ENCODE measurements at regions not wholly inside any gene's neighbourhood (a gene's known extent, or its start where the extent isn't known, plus 50 kb on each side); places are given as distances from the start of the nearest gene placed in this dataset.
"Not testable (repeated sequence)": the region's sequence is repeated elsewhere in the genome, so short reads cannot be mapped to it uniquely, and the experiment has no call there.

DNA sequence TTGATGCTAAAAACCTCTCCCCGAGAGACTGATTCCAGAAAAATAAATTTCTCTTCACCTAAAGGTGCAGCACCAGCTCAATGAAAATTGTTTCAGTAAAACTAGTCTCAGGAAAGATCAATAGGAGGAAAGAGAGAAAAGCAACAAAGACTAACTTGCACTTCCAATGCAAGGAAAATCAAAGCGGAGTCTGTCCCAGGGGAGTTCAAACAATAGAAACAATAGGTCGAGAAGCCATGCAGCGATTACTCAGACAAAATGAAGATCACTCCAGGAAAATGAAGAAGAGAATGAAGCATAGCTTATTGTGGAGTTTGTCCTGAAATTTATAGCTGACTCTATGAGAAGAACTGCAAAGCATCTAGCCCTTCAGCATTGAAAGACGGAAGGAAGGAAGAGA lies 105.1 kb upstream of the FRMD4B start:
- Histone ChIP-seq H3K27me3 (ENCODE audit: control insufficient read depth, insufficient read depth, low read length) (no peaks in the 10 kb centered on the region), H3K4me3 (ENCODE audit: low read depth, low read length) (no peak overlapping the region), H3K27ac (ENCODE audit: insufficient read depth, low read length, poor library complexity, severe bottlenecking) (no peak overlapping the region), H3K4me1 (ENCODE audit: control insufficient read depth, insufficient read depth, low read length, poor library complexity, severe bottlenecking) (no peaks in the 10 kb centered on the region), H3K9me3 (ENCODE audit: control insufficient read depth in 2 of 2, low read length in 2 of 2) (no peaks in the 10 kb centered on the region), H3K36me3 (ENCODE audit: control insufficient read depth, insufficient read depth, low read length) (no peaks in the 10 kb centered on the region)
- ATAC-seq (ENCODE audit: low read depth in 2 of 2) (no peak), DNase-seq (no peak)
- no peak overlapping the region for H3K4me3 Mint-ChIP-seq
- H3K36me3 Mint-ChIP-seq, result no peaks in the 10 kb centered on the region
- H3K27me3 Mint-ChIP-seq, result peaks cover 22% of the 10 kb centered on the region
- peaks cover 0 to 3% (median 2%) of the 10 kb centered on the region in 7 donors for H3K9me3 Mint-ChIP-seq
- no peak overlapping the region for H3K27ac Mint-ChIP-seq
- no peaks in the 10 kb centered on the region for H3K4me1 Mint-ChIP-seq

DNA sequence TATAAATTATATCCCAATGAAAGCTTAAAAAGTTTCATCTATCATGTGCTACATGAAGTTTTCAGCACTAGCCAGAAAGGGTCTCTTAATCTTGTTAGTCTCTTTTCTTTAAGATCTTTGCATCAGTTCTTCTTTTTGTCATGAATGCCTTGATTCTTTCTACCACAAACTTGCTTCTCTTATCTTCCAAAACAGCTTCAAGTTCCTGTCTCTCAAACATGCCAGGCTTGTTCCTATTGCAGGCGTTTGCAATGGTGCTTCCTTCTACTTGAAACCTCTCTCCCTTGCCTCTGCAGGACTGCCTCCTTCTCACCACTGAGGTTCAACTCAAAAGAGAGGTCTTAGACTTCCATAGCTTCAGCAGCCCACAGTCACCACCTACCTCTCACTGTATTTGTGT lies 104.3 kb upstream of the FRMD4B start:
- ATAC-seq (ENCODE audit: low read depth in 2 of 2) (no peak), DNase-seq (no peak)
- Histone ChIP-seq H3K27ac (ENCODE audit: insufficient read depth, low read length, poor library complexity, severe bottlenecking) (no peak overlapping the region), H3K4me1 (ENCODE audit: control insufficient read depth, insufficient read depth, low read length, poor library complexity, severe bottlenecking) (no peaks in the 10 kb centered on the region), H3K9me3 (ENCODE audit: control insufficient read depth in 2 of 2, low read length in 2 of 2) (no peaks in the 10 kb centered on the region), H3K4me3 (ENCODE audit: low read depth, low read length) (no peak overlapping the region), H3K27me3 (ENCODE audit: control insufficient read depth, insufficient read depth, low read length) (no peaks in the 10 kb centered on the region), H3K36me3 (ENCODE audit: control insufficient read depth, insufficient read depth, low read length) (no peaks in the 10 kb centered on the region)
- Mint-ChIP-seq H3K4me1 (no peaks in the 10 kb centered on the region), H3K4me3 (no peak overlapping the region), H3K27me3 (peaks cover 22% of the 10 kb centered on the region), H3K36me3 (no peaks in the 10 kb centered on the region), H3K27ac (no peak overlapping the region), H3K9me3 (peaks cover 0 to 3% (median 2%) of the 10 kb centered on the region in 7 donors)

DNA sequence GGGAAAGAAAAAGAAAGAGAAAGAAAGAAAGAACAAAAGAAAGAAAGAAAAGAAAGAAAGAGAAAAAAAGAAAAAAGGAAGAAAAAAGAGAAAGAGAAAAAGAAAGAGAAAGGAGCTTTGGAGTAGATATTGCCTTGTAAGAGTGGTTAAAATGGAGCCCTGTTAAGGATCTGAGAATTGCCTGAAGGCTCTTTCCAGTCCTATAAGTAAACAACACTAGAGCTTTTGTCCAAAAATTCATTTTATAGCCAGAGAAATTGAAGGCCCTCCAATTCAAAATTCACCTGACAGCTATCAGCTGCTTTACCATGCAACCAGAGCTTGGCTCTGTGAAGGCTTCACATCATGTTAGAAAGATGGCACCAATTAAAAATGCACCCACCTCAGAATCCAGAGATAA lies 102.1 kb upstream of the FRMD4B start:
- H3K4me1 ChIP-seq (ENCODE audit: control insufficient read depth, insufficient read depth, low read length, poor library complexity, severe bottlenecking), result no peaks in the 10 kb centered on the region
- no peak overlapping the region for H3K27ac Mint-ChIP-seq
- peaks cover 28% of the 10 kb centered on the region for H3K27me3 Mint-ChIP-seq
- H3K4me1 Mint-ChIP-seq, result no peaks in the 10 kb centered on the region
- ATAC-seq (ENCODE audit: low read depth in 2 of 2) (no peak), DNase-seq (no peak)
- peaks cover 0 to 2% (median 0%) of the 10 kb centered on the region in 7 donors for H3K9me3 Mint-ChIP-seq
- H3K36me3 ChIP-seq (ENCODE audit: control insufficient read depth, insufficient read depth, low read length), result no peaks in the 10 kb centered on the region
- no peaks in the 10 kb centered on the region for H3K36me3 Mint-ChIP-seq
- H3K4me3 ChIP-seq (ENCODE audit: low read depth, low read length), result no peak overlapping the region
- no peaks in the 10 kb centered on the region for H3K27me3 ChIP-seq (ENCODE audit: control insufficient read depth, insufficient read depth, low read length)
- H3K4me3 Mint-ChIP-seq, result no peak overlapping the region
- H3K9me3 ChIP-seq (ENCODE audit: control insufficient read depth in 2 of 2, low read length in 2 of 2), result no peaks in the 10 kb centered on the region
- no peak overlapping the region for H3K27ac ChIP-seq (ENCODE audit: insufficient read depth, low read length, poor library complexity, severe bottlenecking)

DNA sequence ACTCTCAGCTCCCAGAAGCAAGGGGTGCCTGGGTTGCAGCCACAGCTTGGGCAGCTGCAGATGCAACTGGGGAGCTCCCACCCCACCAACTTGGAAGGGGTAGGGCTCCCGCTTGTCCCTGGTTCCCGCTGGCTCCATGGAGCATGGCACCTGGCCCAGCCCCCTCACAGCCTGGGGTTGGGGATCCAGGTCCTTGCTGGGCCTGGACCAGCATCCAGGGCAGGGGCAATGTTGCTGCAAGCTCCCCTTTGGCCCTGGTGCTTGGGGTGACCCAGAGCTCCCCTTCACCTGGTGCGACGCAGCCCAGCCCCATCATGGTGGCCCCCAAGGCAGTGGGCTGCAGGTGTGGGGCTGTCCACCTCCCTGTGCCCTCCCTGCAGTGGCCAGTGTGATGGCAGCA lies 99.6 kb upstream of the FRMD4B start:
- Histone ChIP-seq H3K27ac (ENCODE audit: insufficient read depth, low read length, poor library complexity, severe bottlenecking) (no peak overlapping the region), H3K4me1 (ENCODE audit: control insufficient read depth, insufficient read depth, low read length, poor library complexity, severe bottlenecking) (no peaks in the 10 kb centered on the region), H3K27me3 (ENCODE audit: control insufficient read depth, insufficient read depth, low read length) (no peaks in the 10 kb centered on the region), H3K9me3 (ENCODE audit: control insufficient read depth in 2 of 2, low read length in 2 of 2) (no peaks in the 10 kb centered on the region), H3K4me3 (ENCODE audit: low read depth, low read length) (no peak overlapping the region), H3K36me3 (ENCODE audit: control insufficient read depth, insufficient read depth, low read length) (no peaks in the 10 kb centered on the region)
- no peak for ATAC-seq (ENCODE audit: low read depth in 2 of 2)
- no peak overlapping the region for H3K4me3 Mint-ChIP-seq
- DNase-seq, result no peak
- H3K27me3 Mint-ChIP-seq, result peaks cover 34% of the 10 kb centered on the region
- H3K36me3 Mint-ChIP-seq, result no peaks in the 10 kb centered on the region
- no peak overlapping the region for H3K27ac Mint-ChIP-seq
- peaks cover 0 to 2% (median 0%) of the 10 kb centered on the region in 7 donors for H3K9me3 Mint-ChIP-seq
- H3K4me1 Mint-ChIP-seq, result no peaks in the 10 kb centered on the region

DNA sequence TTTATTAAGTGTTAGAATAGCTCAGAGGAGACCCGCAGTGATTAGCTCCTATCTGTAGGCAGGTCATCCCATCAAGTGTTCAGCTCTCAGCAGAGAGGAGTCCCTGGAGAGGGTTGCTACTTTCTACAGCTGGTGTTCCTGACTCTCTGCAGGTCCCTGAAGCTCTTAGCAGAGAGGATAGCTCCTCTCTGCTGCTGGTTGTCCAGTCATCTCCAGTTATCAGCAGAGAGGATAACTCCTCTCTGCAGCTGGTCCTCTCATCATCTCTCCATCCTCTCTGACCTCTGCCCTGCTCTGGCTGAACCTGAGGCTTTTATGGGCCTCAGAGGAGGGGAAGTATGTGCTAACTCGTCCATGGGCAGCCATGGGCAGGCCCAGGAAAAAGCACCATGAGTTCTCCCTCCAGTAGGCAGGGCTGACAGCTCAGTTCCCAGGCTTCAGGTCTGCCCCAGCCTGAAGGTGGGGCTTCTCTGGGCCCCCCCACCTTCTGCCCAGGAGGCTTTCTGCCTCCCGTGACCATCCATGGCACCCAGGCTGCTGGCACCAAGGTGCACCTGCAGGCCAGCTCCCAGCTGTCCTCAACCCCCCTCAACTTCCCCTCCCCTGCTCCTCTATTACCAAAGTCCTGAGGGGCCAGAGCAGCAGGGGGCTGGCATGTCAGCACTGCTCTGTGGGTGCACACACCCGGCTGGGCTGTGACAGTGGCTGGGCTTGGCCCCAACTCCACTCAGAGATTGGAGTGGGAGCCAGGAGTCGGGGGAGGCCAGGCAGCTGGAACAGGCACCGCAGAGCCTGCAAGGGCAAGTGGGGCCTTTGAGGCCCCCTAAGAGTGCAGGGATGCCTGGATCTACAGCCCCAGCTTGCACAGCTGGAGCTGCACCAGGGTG lies 98.9 kb upstream of the FRMD4B start:
- Histone ChIP-seq H3K4me3 (ENCODE audit: low read depth, low read length) (no peak overlapping the region), H3K27ac (ENCODE audit: insufficient read depth, low read length, poor library complexity, severe bottlenecking) (no peak overlapping the region), H3K36me3 (ENCODE audit: control insufficient read depth, insufficient read depth, low read length) (no peaks in the 10 kb centered on the region), H3K4me1 (ENCODE audit: control insufficient read depth, insufficient read depth, low read length, poor library complexity, severe bottlenecking) (no peaks in the 10 kb centered on the region), H3K9me3 (ENCODE audit: control insufficient read depth in 2 of 2, low read length in 2 of 2) (no peaks in the 10 kb centered on the region), H3K27me3 (ENCODE audit: control insufficient read depth, insufficient read depth, low read length) (no peaks in the 10 kb centered on the region)
- no peak overlapping the region for H3K27ac Mint-ChIP-seq
- DNase-seq (no peak), ATAC-seq (ENCODE audit: low read depth in 2 of 2) (no peak)
- peaks cover 30% of the 10 kb centered on the region for H3K27me3 Mint-ChIP-seq
- no peaks in the 10 kb centered on the region for H3K36me3 Mint-ChIP-seq
- H3K4me3 Mint-ChIP-seq, result no peak overlapping the region
- H3K9me3 Mint-ChIP-seq, result peaks cover 0 to 2% (median 0%) of the 10 kb centered on the region in 7 donors
- H3K4me1 Mint-ChIP-seq, result no peaks in the 10 kb centered on the region

DNA sequence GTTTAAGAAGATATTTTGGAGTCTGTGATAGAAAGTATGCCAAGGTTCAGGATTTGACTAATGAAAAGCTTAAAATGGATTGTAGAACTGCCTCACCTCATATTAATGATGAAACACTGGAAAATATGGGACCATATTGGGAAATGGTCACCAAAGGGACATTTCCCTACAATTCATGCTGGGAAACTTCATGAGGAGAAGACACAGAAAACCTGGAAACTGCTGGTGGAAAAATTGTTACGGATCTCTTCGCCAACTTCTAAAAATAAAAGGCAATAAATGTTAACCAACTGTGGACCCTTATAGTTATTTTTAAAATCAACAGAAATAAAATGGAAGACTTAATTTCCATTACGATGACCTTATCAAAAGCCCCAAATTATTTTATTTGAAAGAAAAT lies 97.6 kb upstream of the FRMD4B start:
- Histone ChIP-seq H3K27me3 (ENCODE audit: control insufficient read depth, insufficient read depth, low read length) (no peaks in the 10 kb centered on the region), H3K4me3 (ENCODE audit: low read depth, low read length) (no peak overlapping the region), H3K4me1 (ENCODE audit: control insufficient read depth, insufficient read depth, low read length, poor library complexity, severe bottlenecking) (no peaks in the 10 kb centered on the region), H3K27ac (ENCODE audit: insufficient read depth, low read length, poor library complexity, severe bottlenecking) (no peak overlapping the region), H3K9me3 (ENCODE audit: control insufficient read depth in 2 of 2, low read length in 2 of 2) (no peaks in the 10 kb centered on the region), H3K36me3 (ENCODE audit: control insufficient read depth, insufficient read depth, low read length) (no peaks in the 10 kb centered on the region)
- peaks cover 28% of the 10 kb centered on the region for H3K27me3 Mint-ChIP-seq
- DNase-seq (no peak), ATAC-seq (ENCODE audit: low read depth in 2 of 2) (no peak)
- no peaks in the 10 kb centered on the region for H3K36me3 Mint-ChIP-seq
- no peak overlapping the region for H3K4me3 Mint-ChIP-seq
- peaks cover 0 to 5% (median 0%) of the 10 kb centered on the region in 7 donors for H3K9me3 Mint-ChIP-seq
- H3K27ac Mint-ChIP-seq, result no peak overlapping the region
- no peaks in the 10 kb centered on the region for H3K4me1 Mint-ChIP-seq

DNA sequence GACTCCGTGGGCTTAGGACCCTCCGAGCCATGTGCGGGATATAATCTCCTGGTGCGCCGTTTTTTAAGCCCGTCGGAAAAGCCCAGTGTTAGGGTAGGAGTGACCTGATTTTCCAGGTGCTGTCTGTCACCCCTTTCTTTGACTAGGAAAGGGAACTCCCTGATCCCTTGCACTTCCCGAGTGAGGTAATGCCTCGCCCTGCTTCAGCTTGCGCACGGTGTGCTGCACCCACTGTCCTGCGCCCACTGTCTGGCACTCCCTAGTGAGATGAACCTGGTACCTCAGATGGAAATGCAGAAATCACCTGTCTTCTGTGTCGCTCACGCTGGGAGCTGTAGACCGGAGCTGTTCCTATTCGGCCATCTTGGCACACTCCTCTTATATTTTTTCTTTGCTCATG lies 95.1 kb upstream of the FRMD4B start:
- H3K4me1 Mint-ChIP-seq; H3K9me3 Mint-ChIP-seq; H3K4me3 Mint-ChIP-seq; H3K36me3 ChIP-seq (ENCODE audit: control insufficient read depth, insufficient read depth, low read length); H3K4me1 ChIP-seq (ENCODE audit: control insufficient read depth, insufficient read depth, low read length, poor library complexity, severe bottlenecking); DNase-seq; H3K9me3 ChIP-seq (ENCODE audit: control insufficient read depth in 2 of 2, low read length in 2 of 2); H3K4me3 ChIP-seq (ENCODE audit: low read depth, low read length); H3K27me3 ChIP-seq (ENCODE audit: control insufficient read depth, insufficient read depth, low read length); H3K27ac ChIP-seq (ENCODE audit: insufficient read depth, low read length, poor library complexity, severe bottlenecking); H3K27ac Mint-ChIP-seq; ATAC-seq (ENCODE audit: low read depth in 2 of 2); H3K36me3 Mint-ChIP-seq: not testable (repeated sequence)
- peaks cover 18% of the 10 kb centered on the region for H3K27me3 Mint-ChIP-seq

DNA sequence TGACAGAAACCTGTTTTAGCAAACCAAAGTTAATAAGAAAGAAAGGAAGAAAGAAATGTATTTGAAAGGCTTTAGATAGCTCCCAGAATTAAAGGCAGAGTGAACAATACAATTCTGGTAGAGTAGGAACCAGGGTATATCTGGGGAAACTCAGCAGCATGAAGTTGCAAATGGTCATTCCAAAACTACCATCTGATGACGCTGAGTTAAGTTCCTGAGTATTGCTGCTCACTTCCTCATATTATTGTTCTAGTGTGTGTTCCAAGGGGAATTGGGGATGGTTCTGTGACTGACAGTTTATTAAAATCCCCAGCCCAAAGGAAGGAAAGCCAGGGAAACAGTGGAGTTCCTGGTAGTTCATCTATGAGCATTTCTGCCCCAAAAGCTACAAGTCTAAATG lies 88.3 kb upstream of the FRMD4B start:
- no peaks in the 10 kb centered on the region for H3K4me1 Mint-ChIP-seq
- no peak overlapping the region for H3K4me3 Mint-ChIP-seq
- H3K4me3 ChIP-seq (ENCODE audit: low read depth, low read length), result no peak overlapping the region
- ATAC-seq (ENCODE audit: low read depth in 2 of 2), result no peak
- no peak overlapping the region for H3K27ac ChIP-seq (ENCODE audit: insufficient read depth, low read length, poor library complexity, severe bottlenecking)
- H3K27ac Mint-ChIP-seq, result no peak overlapping the region
- no peak for DNase-seq
- H3K36me3 Mint-ChIP-seq, result no peaks in the 10 kb centered on the region
- peaks cover 19% of the 10 kb centered on the region for H3K27me3 Mint-ChIP-seq
- H3K9me3 ChIP-seq (ENCODE audit: control insufficient read depth in 2 of 2, low read length in 2 of 2), result no peaks in the 10 kb centered on the region
- H3K9me3 Mint-ChIP-seq, result peaks cover 0 to 4% (median 0%) of the 10 kb centered on the region in 7 donors
- H3K36me3 ChIP-seq (ENCODE audit: control insufficient read depth, insufficient read depth, low read length), result no peaks in the 10 kb centered on the region
- H3K4me1 ChIP-seq (ENCODE audit: control insufficient read depth, insufficient read depth, low read length, poor library complexity, severe bottlenecking), result no peaks in the 10 kb centered on the region
- no peaks in the 10 kb centered on the region for H3K27me3 ChIP-seq (ENCODE audit: control insufficient read depth, insufficient read depth, low read length)

All from CD4-positive, CD25-positive, alpha-beta regulatory T cell (primary cell).